ENCODE measurements at regions not wholly inside any gene's neighbourhood (a gene's known extent, or its start where the extent isn't known, plus 50 kb on each side); places are given as distances from the start of the nearest gene placed in this dataset.

DNA sequence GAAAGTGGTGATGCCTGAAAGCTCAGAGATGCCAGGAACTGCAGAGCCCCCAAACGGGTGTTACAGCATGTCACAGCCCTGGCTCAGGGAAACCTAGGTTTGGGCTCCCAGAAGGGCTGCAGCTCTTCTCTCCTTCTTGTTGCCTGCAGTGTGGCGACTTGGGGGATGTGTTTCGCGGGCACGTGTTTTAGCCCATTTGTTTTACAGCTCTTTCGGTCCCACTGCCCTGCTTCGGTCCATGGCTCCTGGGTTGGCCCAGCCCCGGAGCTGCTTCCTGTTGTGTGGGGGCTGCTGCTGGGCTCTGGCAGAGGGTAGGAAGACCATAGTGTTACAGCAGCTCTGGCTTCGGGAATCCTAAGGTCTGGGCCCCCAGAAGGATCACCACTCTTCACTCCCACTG, 222.9 kb upstream of the RIOK2 start:
- no peak for DNase-seq

DNA sequence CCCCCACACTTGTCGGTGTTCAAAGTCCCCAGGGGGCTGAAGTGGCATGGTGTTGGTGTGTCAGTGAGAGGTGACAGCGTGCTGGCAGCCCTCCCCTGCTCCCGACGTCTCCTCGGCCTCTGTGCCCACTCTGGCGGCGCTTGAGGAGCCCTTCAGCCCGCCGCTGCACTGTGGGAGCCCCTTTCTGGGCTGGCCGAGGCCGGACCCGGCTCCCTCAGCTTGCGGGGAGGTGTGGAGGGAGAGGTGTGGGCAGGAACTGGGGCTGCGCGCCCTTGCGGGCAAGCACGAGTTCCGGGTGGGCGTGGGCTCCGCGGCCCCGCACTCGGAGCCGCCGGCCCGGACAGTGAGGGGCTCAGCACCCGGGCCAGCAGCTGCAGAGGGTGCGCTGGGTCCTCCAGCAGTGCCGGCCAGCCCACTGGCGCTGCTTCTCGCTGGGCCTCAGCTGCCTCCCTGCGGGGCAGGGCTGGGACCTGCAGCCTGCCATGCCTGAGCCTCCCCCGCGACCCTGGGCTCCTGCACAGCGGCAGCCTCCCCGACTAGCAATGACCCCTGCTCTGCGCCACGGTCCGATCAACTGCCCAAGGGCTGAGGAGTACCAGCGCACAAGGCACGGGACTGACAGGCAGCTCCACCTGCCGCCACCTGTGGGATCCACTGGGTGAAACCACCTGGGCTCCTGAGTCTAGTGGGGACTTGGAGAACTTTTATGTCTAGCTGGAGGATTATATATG, 224.1 kb upstream of the RIOK2 start:
- DNase-seq, result no peak

DNA sequence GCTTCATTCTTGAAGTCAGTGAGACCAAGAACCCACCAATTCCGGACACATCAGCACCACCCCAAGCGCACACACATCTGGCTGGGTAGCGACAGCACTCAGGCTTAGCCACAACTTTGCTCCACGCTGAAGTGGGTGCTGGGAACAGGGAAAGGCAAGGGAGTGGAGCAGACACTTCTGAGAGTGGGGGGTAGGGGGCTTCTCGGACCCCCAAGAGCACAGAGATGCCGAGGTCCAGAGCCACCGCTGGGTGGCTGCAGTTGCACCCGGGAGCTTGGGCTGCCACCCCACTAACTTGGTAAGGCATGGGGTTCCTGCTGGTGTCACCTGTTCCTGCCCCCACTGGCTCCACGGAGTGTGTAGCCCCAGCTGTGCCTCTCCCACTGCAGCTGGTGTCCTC, 225.3 kb upstream of the RIOK2 start:
- DNase-seq, result no peak

DNA sequence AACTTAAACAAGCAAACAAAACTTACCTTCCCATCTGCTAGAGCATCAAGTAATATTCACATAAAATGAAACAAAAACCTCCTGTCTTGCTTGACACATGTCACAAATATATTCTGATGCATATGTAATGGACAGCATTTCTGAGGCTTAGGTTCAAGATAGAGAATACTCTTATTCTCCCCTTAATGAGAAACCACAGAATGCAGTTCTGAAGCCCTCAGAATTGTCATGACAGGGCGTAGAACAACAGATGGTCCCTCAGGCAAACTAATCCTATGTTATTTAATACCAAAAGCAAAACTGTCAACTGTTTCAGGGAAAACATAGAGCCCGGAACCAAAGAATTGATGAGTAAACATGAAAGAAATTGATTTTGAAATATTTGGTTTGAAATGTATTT, 229.9 kb upstream of the RIOK2 start:
- DNase-seq, result no peak

DNA sequence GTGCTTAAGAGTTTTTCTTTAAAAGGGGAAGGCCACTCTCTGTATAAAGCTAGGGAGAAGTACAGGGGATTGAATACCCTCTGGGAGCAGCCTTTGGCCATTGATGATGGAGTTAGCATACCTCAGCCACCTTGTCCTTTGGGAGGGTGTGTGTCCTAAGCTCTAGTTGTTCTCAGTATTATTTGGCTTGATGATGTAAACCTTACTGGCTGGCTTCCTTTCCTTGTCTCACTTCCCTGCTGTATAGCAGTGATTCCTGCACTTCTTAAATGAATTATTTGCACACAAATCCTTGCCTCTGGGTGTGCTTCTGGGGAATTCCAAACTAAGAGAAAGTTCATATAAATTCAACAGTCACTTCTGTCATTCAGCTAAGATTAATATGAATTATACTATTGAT, 234.9 kb upstream of the RIOK2 start:
- no peak for DNase-seq

DNA sequence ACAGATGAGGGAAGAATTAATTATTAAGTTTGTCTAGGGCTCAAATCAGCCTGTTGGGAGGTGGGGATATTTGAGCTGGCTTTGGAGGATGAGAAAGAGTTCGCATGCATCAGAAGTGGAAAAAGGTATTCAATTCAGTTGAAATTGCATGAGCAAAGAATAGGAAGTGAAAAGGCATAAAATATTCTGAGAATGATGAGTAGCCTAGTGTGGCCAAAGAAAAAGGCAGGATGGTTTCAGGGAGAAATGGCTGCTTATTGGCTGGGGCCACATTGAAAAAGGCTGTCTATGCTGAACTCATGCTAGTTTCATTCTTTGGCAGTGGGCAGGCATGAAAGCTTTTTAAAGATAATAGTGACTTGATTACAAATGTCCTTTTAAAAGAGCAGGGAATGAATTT, 235.4 kb upstream of the RIOK2 start:
- no peak for DNase-seq

DNA sequence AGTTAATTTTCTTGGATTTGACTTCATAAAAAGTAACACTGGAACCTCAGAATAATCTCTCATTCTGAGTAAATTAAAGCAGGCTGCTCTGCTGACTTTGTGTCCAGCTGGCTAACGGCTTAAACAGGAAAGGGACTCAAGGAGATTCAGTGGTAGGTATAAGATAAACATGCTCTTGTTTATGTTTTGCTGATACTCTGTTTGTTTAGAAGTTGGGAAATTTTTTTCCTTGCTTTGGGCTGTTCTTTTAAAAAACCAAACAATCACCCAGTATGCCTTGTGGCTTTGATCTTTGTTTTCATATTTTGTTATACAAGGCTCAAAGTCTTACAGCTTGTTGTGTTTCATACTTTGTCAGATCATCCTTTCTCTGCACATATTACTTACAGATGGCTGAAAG, 237.6 kb upstream of the RIOK2 start:
- no peak for DNase-seq

DNA sequence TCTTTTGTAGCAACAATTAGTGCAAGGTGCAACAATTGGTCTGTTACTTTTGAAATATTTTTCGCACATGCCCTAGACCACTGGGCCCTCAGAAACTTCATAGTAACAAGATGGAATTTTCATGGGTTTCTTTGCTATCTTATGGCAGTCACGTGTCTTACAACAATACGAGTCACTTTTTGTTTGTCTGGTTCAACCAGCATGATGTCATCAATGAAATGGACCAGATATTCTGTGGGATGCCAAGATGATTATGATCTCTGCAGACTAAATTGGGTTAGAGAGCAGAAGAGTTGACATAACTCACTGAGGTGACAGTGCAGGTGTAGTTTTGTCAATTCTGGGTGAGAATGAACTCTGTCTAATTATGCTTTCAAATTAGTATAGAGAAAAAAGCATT, 239.6 kb upstream of the RIOK2 start:
- DNase-seq, result no peak

DNA sequence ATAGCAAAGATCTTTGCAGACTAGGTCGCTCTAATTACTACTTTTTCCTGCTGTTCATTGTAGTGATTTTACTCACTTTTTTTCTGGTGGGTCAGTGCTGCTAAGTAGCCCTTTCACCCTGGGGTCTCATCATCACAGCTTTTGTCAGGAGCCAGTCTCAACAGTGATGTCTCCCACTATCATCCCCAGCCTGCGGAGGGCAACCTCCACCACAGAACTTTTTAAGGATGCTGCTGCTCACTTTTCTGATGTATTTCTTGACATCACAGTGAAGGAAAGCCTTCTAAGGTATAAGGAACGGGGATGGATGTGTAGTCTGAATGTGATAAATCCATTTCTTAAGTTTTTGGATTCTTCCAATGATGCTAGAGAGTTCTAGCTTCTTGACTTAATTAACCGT, 242.5 kb upstream of the RIOK2 start:
- no peak for DNase-seq

DNA sequence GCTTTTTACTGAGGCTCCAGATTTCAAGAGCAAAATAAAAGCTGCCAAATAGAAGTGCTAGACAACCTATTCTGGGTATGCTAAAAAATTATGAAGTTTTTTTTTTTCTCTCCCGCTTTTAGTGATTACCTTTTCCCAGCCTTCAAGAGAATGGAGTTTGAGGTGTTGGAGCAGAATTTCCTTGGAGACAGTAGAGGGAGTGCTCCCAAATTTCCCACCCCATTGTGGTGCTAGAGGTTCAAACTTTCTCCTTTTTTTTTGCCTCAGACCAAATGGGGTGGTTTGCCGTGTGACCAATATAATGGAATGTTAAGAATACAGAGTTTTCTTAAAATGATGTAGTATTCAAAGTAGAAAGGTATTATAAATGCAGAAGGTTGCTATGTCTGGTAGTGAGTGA, 244.2 kb upstream of the RIOK2 start:
- no peak for DNase-seq

DNA sequence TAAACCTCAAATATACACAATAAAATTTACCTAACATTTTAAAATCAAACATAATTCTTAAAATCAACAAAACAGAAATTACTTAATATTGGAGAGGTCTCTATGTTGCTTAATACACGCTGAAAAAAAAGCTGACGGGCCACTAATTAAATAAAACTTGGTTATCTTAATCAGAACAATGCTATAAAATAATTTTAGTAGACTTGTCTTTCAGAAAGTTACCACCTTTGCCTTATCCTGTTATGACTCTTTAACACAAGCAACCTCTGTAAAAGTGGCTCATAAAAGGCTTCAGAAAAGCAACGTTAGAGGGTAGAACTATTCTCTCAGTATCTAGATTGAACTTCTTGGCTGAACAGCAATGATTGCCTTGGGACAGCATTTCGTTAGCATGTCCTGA, 251.0 kb upstream of the RIOK2 start:
- no peak for DNase-seq

DNA sequence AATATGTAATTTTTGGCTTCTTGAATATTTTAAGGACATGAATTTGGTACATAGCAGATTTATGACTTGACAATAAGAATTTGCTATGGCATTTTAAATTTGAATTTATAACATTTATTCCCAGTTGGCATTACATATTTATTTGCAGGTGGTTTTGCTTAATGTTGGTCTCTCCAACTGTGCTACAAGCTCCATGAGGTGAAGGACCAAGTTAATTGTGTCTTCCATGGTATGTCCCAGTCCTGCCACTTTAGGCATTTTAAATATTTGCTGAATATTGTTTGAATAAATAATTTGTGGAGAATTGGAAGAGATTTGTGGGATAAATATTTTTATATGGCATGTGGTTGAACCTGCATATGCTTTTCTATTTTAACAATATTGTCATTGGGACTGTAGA, 253.4 kb upstream of the RIOK2 start:
- no peak for DNase-seq

DNA sequence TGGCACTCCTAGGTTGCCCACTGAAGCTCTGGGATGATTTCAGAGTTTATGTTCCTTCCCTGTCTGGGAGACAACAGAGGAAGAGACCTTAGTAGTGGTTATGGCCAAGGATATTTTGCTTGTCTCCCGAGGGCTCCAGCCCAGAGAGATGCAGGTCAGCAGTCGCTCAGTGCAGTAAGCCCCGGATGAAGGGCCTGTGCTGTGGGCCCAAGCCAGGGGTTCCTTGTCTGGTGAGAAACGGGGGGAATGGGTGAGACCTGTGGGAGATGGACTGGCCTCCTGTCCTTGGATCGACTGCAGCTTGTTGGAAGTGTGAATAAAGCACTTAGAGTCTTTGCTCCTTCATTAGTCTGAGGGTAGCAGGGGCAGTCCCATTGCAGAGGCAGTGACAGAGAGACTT, 260.7 kb upstream of the RIOK2 start:
- DNase-seq, result no peak

DNA sequence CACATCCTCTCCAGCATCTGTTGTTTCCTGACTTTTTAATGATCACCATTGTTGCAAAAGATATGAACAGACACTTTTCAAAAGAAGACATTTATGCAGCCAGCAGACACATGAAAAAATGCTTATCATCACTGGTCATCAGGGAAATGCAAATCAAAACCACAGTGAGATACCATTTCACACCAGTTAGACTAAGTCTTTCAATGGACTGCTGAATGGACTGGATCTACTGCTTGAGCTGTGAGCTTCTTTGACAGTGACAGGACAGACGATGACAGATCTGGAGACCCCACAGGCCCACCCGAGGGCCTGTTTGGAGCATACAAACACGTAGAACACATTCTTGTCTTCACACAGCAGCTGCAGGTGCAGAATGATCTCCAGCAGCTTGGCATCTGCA, 266.1 kb upstream of the RIOK2 start:
- DNase-seq, result no peak

DNA sequence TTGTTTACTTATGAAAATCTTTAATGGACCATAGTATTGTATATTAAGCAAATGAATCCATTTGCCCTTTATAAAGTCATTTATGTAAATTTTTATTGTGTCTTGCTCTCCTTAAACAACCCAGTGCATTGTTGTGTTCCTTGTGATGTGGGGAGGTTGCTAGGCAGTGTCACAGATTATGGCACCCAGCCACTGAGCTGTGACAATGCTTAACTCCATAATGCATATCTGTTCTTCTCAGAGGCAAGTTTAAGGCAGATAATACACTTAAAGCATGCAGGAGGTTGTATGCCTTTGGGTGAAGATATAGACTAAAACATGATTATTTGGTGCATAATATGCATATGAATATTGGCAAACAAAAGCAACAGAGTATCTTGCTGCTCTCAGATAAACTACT, 269.6 kb upstream of the RIOK2 start:
- DNase-seq, result peak; percentile 10

DNA sequence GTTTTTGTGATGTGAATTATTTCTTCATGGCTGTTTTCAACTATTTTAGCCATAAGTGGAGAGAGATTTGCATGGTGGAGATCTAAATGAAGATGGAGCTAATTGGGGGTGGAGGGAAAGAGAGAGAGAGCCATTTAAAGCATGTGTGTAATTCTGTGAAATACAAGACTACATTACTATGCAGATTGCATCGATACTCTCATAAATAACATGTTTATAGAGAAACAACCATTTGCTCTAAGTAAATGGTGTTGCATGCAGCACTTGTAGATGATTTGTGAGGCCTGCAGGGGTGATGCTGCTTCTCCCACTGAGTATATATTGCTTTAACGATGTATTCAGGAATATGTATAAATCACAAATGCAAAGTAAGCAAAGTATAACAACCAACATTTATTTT, 270.2 kb upstream of the RIOK2 start:
- DNase-seq, result no peak

DNA sequence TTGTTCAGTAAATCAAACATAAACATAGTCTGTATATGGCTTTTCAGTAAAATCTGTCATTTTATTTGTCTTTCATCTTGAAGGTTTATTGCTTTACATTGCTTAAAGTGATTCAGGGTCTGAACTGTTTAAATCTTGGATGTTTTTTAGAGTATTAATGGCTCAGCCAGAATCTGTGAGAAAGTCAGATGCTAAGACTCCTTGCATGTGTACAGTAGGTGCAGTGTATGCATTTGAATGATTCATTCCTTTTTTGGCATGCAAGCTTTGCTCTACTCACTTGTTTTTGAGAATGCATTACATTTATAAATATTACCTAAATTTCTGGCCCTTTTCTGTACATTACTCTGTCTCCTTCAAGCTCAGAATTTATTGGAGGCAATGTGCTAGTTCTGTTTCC, 271.0 kb upstream of the RIOK2 start:
- DNase-seq, result no peak

DNA sequence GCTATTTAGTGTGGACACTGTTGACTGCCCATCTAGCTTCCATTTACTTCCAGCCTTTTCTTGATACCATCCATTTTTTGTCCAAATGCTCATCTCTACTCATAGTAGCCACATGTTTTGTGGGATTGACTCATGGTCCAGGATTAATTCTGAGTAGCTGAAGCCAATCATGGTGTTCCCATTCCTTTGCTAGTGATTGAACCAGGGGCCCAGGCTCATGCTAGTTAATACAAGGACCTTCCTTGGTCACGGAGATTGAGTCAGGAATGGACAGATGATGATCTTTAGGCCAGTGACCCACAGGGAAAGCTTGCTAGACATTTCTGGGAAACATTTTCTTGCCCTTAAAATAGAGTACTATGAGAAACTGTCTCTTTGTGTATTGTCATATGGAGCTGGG, 272.9 kb upstream of the RIOK2 start:
- no peak for DNase-seq

DNA sequence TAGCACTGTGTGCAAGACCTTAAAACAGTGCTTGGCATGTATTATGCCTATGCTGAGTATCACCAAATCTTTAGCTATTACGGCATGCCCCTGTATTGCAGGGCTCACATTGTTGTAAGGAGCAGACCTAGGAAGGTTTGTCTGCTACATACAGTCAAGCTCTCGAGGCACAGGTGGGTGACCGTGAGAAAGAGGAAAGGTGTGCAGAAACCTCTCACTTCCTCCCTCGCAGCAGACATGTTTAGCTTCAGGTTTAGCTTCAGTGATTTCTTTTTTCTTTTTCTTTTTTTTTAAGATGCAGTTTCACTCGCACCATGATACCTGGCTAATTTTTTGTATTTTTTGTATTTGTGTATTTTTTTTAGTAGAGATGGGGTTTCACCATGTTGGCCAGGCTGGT, 275.8 kb upstream of the RIOK2 start:
- no peak for DNase-seq

DNA sequence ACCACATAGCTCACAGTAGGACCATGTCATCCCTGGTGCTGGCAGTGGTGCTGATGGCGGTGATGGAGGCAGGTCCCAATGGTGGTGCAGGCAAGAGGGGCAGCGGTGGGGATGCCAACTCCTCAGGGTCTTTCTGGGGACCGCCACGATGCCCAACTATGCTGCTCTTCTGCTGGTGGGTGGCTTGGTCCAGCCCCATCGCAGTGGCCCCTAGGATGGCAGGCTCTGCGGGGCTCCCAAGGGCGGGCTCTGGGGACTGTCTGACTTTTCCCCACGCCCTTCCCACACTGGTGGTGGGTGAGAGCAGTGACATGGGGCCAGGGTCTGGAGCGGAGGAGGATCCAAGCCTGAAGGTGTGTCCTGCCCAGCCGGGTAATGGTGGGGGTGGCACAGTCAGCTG, 288.9 kb upstream of the RIOK2 start:
- no peak for DNase-seq

DNA sequence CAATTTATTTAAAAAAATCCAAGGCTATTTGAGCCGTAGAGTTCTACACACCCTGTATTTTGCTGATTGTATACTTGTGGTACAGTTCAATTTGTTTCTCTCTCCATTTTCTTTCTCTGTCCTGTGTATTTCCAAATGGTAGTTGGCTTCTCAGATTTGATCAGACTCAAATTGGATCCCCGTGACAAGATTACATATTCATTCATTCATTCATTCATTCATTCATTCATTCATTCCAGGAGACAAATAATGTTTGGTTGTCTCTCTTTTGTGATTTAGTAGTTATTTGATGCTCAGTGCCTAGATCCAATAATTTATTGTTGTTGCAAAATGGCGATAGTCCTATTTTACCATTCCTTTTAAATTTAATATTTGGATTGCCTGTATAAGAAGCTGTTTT, 292.8 kb upstream of the RIOK2 start:
- DNase-seq, result no peak

DNA sequence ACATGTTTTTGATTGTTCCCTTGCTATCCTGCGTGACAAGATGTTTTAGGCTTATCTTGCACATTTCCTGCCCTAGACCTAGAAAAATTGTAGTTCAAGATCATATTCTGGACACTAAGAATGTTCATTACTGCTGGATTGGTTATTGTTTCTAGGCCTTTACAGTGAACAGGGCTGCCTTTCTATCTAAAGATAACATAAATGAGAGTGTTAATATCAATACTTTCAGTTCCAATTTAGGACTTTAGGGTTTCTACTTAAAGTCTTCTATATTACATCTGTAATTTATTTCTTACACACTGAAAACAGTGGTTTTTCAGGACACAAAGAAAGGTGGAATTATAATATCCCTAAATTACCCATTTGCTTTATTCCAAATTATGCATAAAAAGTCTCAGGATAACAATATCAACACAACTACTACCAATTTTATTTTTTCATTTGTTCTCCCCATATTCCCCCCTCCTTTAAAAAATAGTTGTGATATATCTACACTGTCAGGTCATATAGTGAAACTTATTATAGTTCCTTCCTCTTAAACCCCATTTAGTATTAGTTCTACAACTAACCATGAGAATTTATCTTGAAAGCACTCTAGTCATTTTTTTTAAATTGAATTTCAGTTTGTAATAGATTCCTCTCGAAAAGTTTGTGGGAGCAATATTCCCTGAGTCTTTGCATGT, 293.9 kb upstream of the RIOK2 start:
- DNase-seq, result no peak

DNA sequence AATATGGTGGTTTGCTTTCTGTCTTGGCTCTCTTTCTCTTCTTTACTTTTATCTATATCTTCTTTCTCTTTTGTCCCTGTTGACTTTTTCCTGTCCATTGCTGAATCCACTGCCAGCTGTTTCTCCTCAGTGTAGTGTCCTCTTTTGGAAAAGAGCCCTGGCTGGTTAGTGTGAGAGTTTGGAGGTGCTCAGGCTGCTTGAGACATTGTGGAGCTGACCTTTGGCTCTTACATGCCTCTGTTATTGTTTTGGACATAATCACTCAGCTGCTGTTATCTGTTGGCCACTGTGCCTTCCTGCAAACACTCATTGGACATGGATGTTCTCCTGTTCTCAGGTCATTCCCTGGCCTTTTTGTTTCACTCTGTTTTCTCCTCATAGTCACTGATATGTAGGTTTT, 295.4 kb upstream of the RIOK2 start:
- DNase-seq, result no peak

DNA sequence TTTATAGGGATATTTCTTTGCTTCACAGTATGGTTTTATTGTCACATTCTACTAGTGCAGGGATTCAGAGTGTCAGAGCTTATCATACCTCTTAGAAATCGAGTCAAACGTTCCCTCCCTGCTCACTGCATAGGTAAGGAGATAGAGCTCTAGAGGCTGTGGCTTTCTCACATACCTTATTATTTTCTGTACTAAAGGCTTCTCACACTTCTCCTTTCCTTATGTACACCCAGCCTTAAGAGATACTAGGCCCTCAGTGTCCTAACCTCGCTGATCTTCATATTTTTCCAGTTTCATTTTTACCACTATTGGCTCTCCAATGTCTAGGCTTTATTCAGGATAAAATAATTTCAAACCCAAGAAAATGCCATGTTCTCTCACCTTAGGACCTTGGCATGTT, 297.3 kb upstream of the RIOK2 start:
- DNase-seq, result no peak

Data from left kidney (tissue), 1 donor.